ENCODE measurements at regions not wholly inside any gene's neighbourhood (a gene's known extent, or its start where the extent isn't known, plus 50 kb on each side); places are given as distances from the start of the nearest gene placed in this dataset.

DNA sequence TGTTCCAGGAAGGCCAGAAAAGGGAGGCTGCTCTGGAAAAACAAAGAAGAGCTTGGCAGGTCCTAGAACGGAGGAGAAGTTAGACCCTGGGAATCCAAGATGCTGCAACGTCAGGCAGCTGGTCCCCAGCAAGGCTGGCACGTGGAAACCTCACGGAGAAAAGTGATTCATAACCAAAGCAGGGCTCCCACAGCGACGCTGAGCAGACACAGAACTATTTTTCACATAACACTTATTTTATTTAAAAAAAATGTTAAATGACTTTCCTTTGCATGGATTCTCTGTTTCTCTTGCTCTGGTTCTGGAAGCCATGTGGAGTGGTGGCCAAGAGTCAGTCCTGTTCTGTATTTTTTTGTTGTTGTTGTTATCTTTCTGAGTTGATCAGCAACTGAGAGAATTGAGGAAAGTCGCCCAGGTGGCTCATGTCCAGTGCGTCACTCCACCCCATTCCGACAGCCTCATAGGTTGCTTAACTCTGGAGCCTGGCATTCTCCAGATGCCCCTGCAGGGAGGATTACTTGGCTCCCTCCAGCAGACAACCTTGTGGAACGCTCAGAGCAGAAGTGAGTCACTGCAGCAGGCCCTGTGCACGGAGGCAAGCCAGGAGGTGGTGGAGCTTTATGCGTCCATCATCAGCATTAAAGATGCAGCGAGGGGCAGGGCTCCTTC is 229.9 kb upstream of the HDAC4 start:
- no peak overlapping the region for H3K27ac ChIP-seq (ENCODE audit: insufficient read depth in 1 of 2, low read depth in 1 of 2, low read length in 2 of 2, poor library complexity in 1 of 2, severe bottlenecking in 2 of 2)
- ChIA-PET POLR2A (no interaction called here), CTCF (no interaction called here)
- no peak for DNase-seq
- 87% methylated on average over 13 of the region's 13 CpGs for WGBS (ENCODE audit: insufficient coverage)
- no peaks in the 10 kb centered on the region for H3K36me3 ChIP-seq (ENCODE audit: control insufficient read depth in 4 of 4, insufficient read depth in 4 of 4, low read length in 3 of 4)
- H3K4me1 ChIP-seq (ENCODE audit: control extremely low read depth in 1 of 4, control insufficient read depth in 4 of 4, insufficient read depth in 4 of 4, low read length in 3 of 4) = no peaks in the 10 kb centered on the region
- no peaks in the 10 kb centered on the region for H3K27me3 ChIP-seq (replicated peaks in 2 of 5; ENCODE audit: control insufficient read depth in 4 of 5, insufficient read depth in 5 of 5, low read length in 4 of 5)
- H3K4me3 ChIP-seq (ENCODE audit: control insufficient read depth in 1 of 7, extremely low read depth in 1 of 7, insufficient read depth in 4 of 7, low read depth in 2 of 7, low read length in 6 of 7) = no peak overlapping the region
- H3K9me3 ChIP-seq (ENCODE audit: control extremely low read depth in 1 of 5, control insufficient read depth in 4 of 5, insufficient read depth in 2 of 5, low read depth in 1 of 5, low read length in 4 of 5) = peaks cover 0 to 3% (median 0%) of the 10 kb centered on the region in 5 experiments

DNA sequence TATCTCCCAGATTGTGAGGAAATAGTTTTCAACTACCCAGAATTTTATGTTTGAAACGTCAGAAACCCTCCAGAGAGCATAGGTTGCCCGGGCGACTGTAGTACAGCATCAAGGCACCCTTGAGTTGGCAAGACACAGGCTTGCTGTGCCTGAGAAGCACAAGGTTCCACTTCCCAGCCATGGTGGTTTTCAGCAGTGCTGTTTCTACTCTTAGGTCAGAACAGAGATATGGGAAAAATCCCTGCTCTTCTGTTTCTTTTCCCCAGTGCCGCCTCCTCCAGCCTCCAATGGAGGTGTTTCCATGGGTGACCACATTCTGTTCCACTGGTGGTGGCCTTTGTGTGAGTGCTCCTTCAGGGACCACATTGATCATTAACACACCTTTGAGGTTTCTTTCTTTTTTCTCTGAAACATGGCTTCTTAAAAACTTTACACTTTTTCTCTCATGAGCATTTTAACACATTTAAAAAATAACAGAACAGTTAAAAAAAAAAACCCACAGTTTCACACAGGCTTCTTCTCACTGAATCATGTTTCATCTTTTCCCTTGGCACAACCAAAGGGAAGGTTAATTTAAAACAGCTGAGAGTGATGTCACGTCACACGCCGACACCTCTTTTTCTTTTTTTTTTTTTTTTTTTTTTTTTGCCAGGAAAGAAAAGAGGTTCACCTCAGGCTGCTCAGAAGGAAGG is 229.3 kb upstream of the HDAC4 start:
- ChIA-PET POLR2A (no interaction called here), CTCF (no interaction called here)
- WGBS (ENCODE audit: insufficient coverage) = 100% methylated on average over 3 of the region's 7 CpGs

DNA sequence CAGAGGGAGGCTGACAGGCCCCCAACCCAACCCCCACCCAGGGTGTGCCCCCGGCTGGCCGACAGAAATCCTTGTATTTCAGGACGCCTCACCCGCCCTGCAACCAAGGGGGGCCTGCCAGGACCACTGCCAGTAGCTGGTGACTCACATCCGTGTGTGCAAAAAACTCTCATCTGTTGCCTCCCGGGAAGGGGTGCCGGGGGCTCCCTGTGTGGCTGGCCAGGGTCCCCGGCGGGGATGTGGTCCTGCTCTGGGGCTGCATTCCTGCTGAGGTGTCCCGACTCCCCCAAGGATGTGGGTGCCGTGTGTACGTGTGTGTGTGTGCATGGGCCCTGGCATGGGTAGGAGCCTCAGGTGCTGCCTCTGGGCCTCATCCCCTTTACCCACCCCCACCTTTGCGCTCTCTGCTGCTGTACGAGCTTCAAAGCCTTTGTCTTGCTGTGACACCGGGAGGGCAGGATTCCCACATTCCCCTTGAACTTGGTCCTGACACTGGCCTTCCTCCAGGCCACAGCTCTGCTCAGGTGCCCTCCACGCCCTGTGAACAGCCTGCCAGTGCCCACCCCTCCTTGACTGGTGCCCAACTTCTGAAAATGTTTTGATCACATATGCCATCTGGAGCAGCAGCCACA is 226.3 kb upstream of the HDAC4 start:
- H3K27me3 ChIP-seq (replicated peaks in 2 of 5; ENCODE audit: control insufficient read depth in 4 of 5, insufficient read depth in 5 of 5, low read length in 4 of 5) = no peaks in the 10 kb centered on the region
- H3K36me3 ChIP-seq (ENCODE audit: control insufficient read depth in 4 of 4, insufficient read depth in 4 of 4, low read length in 3 of 4) = no peaks in the 10 kb centered on the region
- DNase-seq = no peak
- H3K4me3 ChIP-seq (ENCODE audit: control insufficient read depth in 1 of 7, extremely low read depth in 1 of 7, insufficient read depth in 4 of 7, low read depth in 2 of 7, low read length in 6 of 7) = no peak overlapping the region
- no peaks in the 10 kb centered on the region for H3K9me3 ChIP-seq (ENCODE audit: control extremely low read depth in 1 of 5, control insufficient read depth in 4 of 5, insufficient read depth in 2 of 5, low read depth in 1 of 5, low read length in 4 of 5)
- no peak overlapping the region for H3K27ac ChIP-seq (ENCODE audit: insufficient read depth in 1 of 2, low read depth in 1 of 2, low read length in 2 of 2, poor library complexity in 1 of 2, severe bottlenecking in 2 of 2)
- ChIA-PET POLR2A (no interaction called here), CTCF (no interaction called here)
- H3K4me1 ChIP-seq (ENCODE audit: control extremely low read depth in 1 of 4, control insufficient read depth in 4 of 4, insufficient read depth in 4 of 4, low read length in 3 of 4) = peaks cover 0 to 7% (median 0%) of the 10 kb centered on the region in 4 experiments
- WGBS (ENCODE audit: insufficient coverage) = 99% methylated on average over 9 of the region's 16 CpGs

More for the DNA sequence above, 229.3 kb upstream of the HDAC4 start:
- H3K36me3 ChIP-seq (ENCODE audit: control insufficient read depth in 4 of 4, insufficient read depth in 4 of 4, low read length in 3 of 4) = no peaks in the 10 kb centered on the region
- no peak overlapping the region for H3K4me3 ChIP-seq (ENCODE audit: control insufficient read depth in 1 of 7, extremely low read depth in 1 of 7, insufficient read depth in 4 of 7, low read depth in 2 of 7, low read length in 6 of 7)
- H3K4me1 ChIP-seq (ENCODE audit: control extremely low read depth in 1 of 4, control insufficient read depth in 4 of 4, insufficient read depth in 4 of 4, low read length in 3 of 4) = no peaks in the 10 kb centered on the region
- no peaks in the 10 kb centered on the region for H3K27me3 ChIP-seq (replicated peaks in 2 of 5; ENCODE audit: control insufficient read depth in 4 of 5, insufficient read depth in 5 of 5, low read length in 4 of 5)
- peaks cover 0 to 2% (median 0%) of the 10 kb centered on the region in 5 experiments for H3K9me3 ChIP-seq (ENCODE audit: control extremely low read depth in 1 of 5, control insufficient read depth in 4 of 5, insufficient read depth in 2 of 5, low read depth in 1 of 5, low read length in 4 of 5)
- no peak for DNase-seq
- H3K27ac ChIP-seq (ENCODE audit: insufficient read depth in 1 of 2, low read depth in 1 of 2, low read length in 2 of 2, poor library complexity in 1 of 2, severe bottlenecking in 2 of 2) = no peak overlapping the region

DNA sequence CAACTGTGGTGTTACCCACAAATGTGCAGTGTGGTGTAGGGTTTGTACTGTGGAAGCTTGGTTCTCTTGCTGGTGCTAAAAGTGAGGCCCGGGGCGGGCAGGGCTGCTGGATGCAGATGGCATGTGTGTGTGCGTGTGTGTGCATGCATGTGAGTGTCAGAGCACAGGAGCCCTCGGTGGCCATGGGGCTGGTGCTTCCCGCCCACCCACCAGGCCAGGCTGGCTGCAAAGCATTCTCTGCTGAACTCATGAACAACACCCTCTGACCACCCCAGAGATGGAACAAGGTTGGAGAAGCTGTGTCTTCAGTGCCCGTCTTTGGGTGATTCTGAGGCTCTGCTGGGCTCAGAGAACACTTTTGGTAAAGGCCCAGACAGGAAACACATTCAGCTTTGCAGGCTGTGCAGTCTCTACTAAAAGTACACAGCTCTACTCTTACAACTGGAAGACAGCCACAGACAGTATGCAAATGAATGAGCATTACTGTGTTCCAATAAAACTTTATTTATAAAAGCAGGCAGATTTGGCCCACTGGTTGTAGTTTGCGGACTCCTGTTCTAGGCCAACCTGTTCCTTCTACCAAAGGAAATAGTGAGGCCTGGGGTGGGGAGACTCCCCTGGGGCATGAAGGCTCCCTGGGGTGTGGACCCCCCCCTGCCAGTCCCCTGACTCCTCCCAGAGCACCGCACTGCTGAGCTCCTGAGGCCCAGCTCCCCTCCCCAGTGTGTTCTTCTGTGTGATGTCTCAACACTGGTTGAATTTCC is 225.3 kb upstream of the HDAC4 start:
- POLR2A ChIA-PET = no interaction called here
- H3K27ac ChIP-seq (ENCODE audit: insufficient read depth in 1 of 2, low read depth in 1 of 2, low read length in 2 of 2, poor library complexity in 1 of 2, severe bottlenecking in 2 of 2) = no peak overlapping the region
- no peaks in the 10 kb centered on the region for H3K9me3 ChIP-seq (ENCODE audit: control extremely low read depth in 1 of 5, control insufficient read depth in 4 of 5, insufficient read depth in 2 of 5, low read depth in 1 of 5, low read length in 4 of 5)
- WGBS (ENCODE audit: insufficient coverage) = 100% methylated on average over 4 of the region's 8 CpGs
- H3K27me3 ChIP-seq (replicated peaks in 2 of 5; ENCODE audit: control insufficient read depth in 4 of 5, insufficient read depth in 5 of 5, low read length in 4 of 5) = no peaks in the 10 kb centered on the region
- no peak for DNase-seq
- no peaks in the 10 kb centered on the region for H3K36me3 ChIP-seq (ENCODE audit: control insufficient read depth in 4 of 4, insufficient read depth in 4 of 4, low read length in 3 of 4)
- H3K4me3 ChIP-seq (ENCODE audit: control insufficient read depth in 1 of 7, extremely low read depth in 1 of 7, insufficient read depth in 4 of 7, low read depth in 2 of 7, low read length in 6 of 7) = no peak overlapping the region
- CTCF ChIA-PET = no interaction called here
- peaks cover 0 to 7% (median 0%) of the 10 kb centered on the region in 4 experiments for H3K4me1 ChIP-seq (ENCODE audit: control extremely low read depth in 1 of 4, control insufficient read depth in 4 of 4, insufficient read depth in 4 of 4, low read length in 3 of 4)

DNA sequence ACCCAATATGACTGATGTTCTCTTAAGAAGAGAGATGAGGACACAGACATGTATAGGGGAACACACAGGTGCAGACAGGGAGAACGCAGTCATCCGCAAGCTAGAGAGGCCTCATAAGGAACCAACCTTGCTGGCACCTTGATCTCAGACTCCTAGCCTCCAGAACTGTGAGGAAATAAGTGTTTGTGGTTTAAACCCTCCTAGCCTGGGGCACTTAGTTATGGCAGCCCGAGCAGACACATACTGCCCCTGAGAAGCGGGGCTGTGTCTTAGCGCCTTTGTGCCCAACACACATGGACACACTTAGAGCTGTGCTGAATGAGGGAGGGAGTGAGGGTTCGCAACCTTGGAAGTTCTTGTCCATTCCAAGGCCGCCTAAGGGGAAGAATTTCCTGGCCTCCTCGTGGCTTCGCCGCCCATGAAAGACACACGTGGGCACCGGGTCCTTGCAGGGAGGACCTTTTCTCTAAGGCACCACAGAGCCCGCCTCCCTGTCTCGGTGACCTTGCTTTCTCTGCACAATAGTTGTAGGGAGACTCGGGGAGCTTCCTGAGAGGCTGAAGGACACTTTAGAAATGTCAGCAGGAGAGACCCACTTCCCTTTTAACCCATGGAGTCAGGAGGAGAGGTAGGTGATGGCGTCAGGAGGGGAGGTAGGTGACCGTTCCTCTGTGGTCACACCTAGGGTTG is 224.5 kb upstream of the HDAC4 start:
- H3K27me3 ChIP-seq (replicated peaks in 2 of 5; ENCODE audit: control insufficient read depth in 4 of 5, insufficient read depth in 5 of 5, low read length in 4 of 5) = no peaks in the 10 kb centered on the region
- CTCF ChIA-PET = no interaction called here
- H3K4me3 ChIP-seq (ENCODE audit: control insufficient read depth in 1 of 7, extremely low read depth in 1 of 7, insufficient read depth in 4 of 7, low read depth in 2 of 7, low read length in 6 of 7) = no peak overlapping the region
- WGBS (ENCODE audit: insufficient coverage) = 97% methylated on average over 14 of the region's 17 CpGs
- H3K9me3 ChIP-seq (ENCODE audit: control extremely low read depth in 1 of 5, control insufficient read depth in 4 of 5, insufficient read depth in 2 of 5, low read depth in 1 of 5, low read length in 4 of 5) = no peaks in the 10 kb centered on the region
- peaks cover 0 to 7% (median 0%) of the 10 kb centered on the region in 4 experiments for H3K4me1 ChIP-seq (ENCODE audit: control extremely low read depth in 1 of 4, control insufficient read depth in 4 of 4, insufficient read depth in 4 of 4, low read length in 3 of 4)
- no peak for DNase-seq
- POLR2A ChIA-PET = no interaction called here
- H3K27ac ChIP-seq (ENCODE audit: insufficient read depth in 1 of 2, low read depth in 1 of 2, low read length in 2 of 2, poor library complexity in 1 of 2, severe bottlenecking in 2 of 2) = no peak overlapping the region
- no peaks in the 10 kb centered on the region for H3K36me3 ChIP-seq (ENCODE audit: control insufficient read depth in 4 of 4, insufficient read depth in 4 of 4, low read length in 3 of 4)

DNA sequence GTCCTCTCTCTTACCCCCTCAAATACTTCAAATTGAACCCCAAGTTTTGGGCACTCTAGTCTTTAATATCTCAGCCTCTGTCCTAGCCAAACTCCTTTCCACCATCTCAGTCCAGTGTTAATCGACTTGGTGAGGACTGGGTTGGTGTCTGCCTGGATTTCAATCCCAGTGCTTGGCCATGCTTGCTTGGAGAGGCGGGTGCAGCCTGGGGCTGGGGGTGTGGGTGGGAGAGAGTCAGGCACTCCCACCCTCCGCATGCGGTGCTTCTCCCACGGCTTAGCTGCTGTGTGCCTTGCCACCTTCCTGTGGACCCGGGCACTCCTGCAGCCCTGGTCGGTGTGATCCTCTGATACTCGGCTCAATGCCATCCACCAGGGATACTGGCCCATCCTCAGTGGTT is 220.8 kb upstream of the HDAC4 start:
- no peaks in the 10 kb centered on the region for H3K36me3 ChIP-seq (ENCODE audit: control insufficient read depth in 4 of 4, insufficient read depth in 4 of 4, low read length in 3 of 4)
- POLR2A ChIA-PET = no interaction called here
- peaks cover 0 to 3% (median 0%) of the 10 kb centered on the region in 5 experiments for H3K9me3 ChIP-seq (ENCODE audit: control extremely low read depth in 1 of 5, control insufficient read depth in 4 of 5, insufficient read depth in 2 of 5, low read depth in 1 of 5, low read length in 4 of 5)
- no peak overlapping the region for H3K4me3 ChIP-seq (ENCODE audit: control insufficient read depth in 1 of 7, extremely low read depth in 1 of 7, insufficient read depth in 4 of 7, low read depth in 2 of 7, low read length in 6 of 7)
- CTCF ChIA-PET = no interaction called here
- no peak for DNase-seq
- H3K27me3 ChIP-seq (replicated peaks in 2 of 5; ENCODE audit: control insufficient read depth in 4 of 5, insufficient read depth in 5 of 5, low read length in 4 of 5) = no peaks in the 10 kb centered on the region
- WGBS (ENCODE audit: insufficient coverage) = 97% methylated on average over 7 of the region's 8 CpGs
- peaks cover 0 to 7% (median 0%) of the 10 kb centered on the region in 4 experiments for H3K4me1 ChIP-seq (ENCODE audit: control extremely low read depth in 1 of 4, control insufficient read depth in 4 of 4, insufficient read depth in 4 of 4, low read length in 3 of 4)
- no peak overlapping the region for H3K27ac ChIP-seq (ENCODE audit: insufficient read depth in 1 of 2, low read depth in 1 of 2, low read length in 2 of 2, poor library complexity in 1 of 2, severe bottlenecking in 2 of 2)
